NCI-H446 (cell line): ENCODE measurements at regions not wholly inside any gene's neighbourhood (a gene's known extent, or its start where the extent isn't known, plus 50 kb on each side); places are given as distances from the start of the nearest gene placed in this dataset.

ENCODE experiments used
- DNase-seq, 2 experiments: peaks; one replicate each; lab custom pipeline; 2025; lab: John Stamatoyannopoulos, UW

- peak in 1 of 2 experiments; percentile 20 for DNase-seq
Measured at GRCh38 chr13:44153496-44153895, 220.1 kb upstream of the SERP2 start.

GRCh38 chr13:44155422-44156293, 218.0 kb upstream of the SERP2 start:
- DNase-seq, result peak in 1 of 2 experiments; percentile 36

GRCh38 chr13:44156294-44156658, 217.3 kb upstream of the SERP2 start:
- DNase-seq, result no peak

- peak in 1 of 2 experiments; percentile 7 for DNase-seq
Measured at GRCh38 chr13:44157606-44158005, 216.0 kb upstream of the SERP2 start.

GRCh38 chr13:44158098-44158521, 215.5 kb upstream of the SERP2 start:
- no peak for DNase-seq

- no peak for DNase-seq
Measured at GRCh38 chr13:44158881-44159632, 214.6 kb upstream of the SERP2 start.

- no peak for DNase-seq
Measured at GRCh38 chr13:44159633-44160279, 213.9 kb upstream of the SERP2 start.

GRCh38 chr13:44160591-44161191, 212.9 kb upstream of the SERP2 start:
- peak in 1 of 2 experiments; percentile 60 for DNase-seq

- no peak for DNase-seq
Measured at GRCh38 chr13:44163108-44163507, 210.5 kb upstream of the SERP2 start.

- no peak for DNase-seq
Measured at GRCh38 chr13:44165221-44165888, 208.3 kb upstream of the SERP2 start.

GRCh38 chr13:44165889-44166496, 207.6 kb upstream of the SERP2 start:
- no peak for DNase-seq

GRCh38 chr13:44169018-44169911, 204.4 kb upstream of the SERP2 start:
- DNase-seq, result no peak

- DNase-seq, result no peak
Measured at GRCh38 chr13:44170731-44171130, 202.9 kb upstream of the SERP2 start.

- no peak for DNase-seq
Measured at GRCh38 chr13:44171156-44171555, 202.5 kb upstream of the SERP2 start.

GRCh38 chr13:44171861-44172260, 201.8 kb upstream of the SERP2 start:
- DNase-seq, result no peak

GRCh38 chr13:44172281-44172810, 201.3 kb upstream of the SERP2 start:
- no peak for DNase-seq

- DNase-seq, result no peak
Measured at GRCh38 chr13:44174769-44175425, 198.7 kb upstream of the SERP2 start.

GRCh38 chr13:44176173-44176572, 197.5 kb upstream of the SERP2 start:
- DNase-seq, result no peak

- DNase-seq, result no peak
Measured at GRCh38 chr13:44180876-44181536, 192.6 kb upstream of the SERP2 start.
